ENCODE measurements at regions not wholly inside any gene's neighbourhood (a gene's known extent, or its start where the extent isn't known, plus 50 kb on each side); places are given as distances from the start of the nearest gene placed in this dataset.
"Not testable (repeated sequence)": the region's sequence is repeated elsewhere in the genome, so short reads cannot be mapped to it uniquely, and the experiment has no call there.

DNA sequence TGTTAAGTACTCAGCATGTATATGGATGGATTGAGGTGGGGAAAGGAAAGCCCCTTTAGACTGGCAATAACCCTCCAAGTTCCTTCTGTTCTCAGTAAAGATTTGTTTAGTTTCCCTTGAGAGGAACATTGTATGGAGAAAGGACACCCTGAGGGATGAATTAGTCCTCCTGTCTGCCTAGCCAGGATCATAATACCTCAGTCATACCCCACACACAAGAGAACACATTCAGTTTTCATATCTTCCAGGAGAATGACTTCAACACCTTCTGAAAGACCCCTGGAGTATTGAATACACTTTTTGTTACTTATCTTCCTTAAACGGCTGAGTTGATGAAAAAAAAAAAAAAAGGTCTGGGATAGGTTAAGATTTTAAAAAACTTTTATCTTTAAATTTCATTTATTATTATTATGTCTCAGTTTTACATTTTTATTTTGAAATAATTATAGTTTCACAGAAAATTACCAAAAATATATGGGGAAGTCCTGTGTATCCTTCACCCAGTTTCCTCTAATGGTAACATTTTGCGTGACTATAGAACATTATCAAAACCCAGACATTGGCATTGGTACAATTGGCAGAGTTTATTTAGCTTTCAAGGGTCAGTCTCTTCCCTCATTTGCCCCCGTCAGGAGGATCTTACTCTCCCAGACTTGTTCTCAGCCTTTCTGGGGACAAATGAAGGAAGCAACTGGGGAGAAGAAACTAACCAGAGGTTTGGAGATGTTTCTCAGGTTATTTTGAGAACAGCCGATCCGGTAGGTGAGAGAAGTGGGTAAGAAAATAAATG lies 88.0 kb downstream of the ACTBL2 start:
- no peak for DNase-seq

- no peak for DNase-seq
Observed at GRCh38 chr5:57386958-57387357, 95.7 kb downstream of the ACTBL2 start.

DNA sequence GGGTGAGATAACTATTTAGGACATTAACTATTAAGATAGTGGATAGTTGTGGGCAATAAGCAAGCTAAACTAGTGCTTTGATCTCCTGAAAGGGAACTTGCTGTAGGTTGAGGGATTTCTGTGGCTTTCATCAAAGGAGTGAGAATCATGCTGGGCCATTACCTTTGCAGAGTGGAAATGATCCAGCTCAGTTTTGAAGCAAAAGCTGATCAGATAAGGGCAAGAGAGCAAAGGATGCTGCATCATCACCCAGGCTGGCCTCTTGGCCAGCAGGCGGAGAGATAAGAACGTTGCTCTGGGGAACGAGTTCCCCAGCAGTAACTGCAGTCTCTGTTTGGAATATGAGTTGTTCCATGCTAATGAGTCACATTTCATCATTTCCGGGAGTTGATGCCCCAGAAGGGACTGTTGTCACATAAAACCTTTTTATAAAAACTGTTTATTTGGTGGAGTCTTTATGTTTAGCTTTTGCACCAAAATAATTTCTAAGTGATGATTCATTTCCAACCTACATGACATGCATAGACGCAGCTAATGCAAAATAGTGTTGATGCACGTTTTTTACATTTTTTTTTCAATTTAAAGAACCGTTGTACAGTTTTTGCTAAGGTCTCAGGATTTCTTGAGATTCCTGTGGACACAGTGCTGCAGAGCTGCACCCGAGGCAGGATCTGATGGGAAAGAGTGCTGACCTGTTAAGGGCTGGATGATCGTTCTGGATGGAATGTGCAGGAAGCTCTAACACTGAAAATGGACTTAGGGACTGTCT lies 99.3 kb downstream of the ACTBL2 start:
- DNase-seq = no peak

- DNase-seq = no peak
Observed at GRCh38 chr5:57382655-57383054, 100.0 kb downstream of the ACTBL2 start.

- DNase-seq = no peak
Observed at GRCh38 chr5:57370376-57370775, 112.2 kb downstream of the ACTBL2 start.

DNA sequence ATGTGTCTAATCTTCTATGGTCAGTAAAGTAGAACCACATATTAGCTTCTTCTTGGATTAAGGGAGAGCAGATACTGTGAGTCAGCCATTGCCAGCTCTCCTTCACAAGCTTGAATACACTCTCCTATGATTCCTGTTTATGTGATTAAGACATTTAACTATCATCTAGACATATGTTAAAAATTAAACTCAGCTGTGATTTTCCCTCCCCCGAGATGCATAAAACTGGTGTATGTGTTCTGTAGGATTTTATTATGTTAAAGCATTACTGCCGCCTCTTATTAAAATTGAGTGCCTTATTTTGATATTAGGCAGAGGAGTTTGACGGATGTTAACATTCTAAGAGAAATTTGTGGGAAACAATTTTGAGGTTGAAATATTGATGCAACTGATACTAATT lies 114.6 kb downstream of the ACTBL2 start:
- no peak for DNase-seq

GRCh38 chr5:57366744-57367143 lies 115.9 kb downstream of the ACTBL2 start:
- no peak for DNase-seq

DNA sequence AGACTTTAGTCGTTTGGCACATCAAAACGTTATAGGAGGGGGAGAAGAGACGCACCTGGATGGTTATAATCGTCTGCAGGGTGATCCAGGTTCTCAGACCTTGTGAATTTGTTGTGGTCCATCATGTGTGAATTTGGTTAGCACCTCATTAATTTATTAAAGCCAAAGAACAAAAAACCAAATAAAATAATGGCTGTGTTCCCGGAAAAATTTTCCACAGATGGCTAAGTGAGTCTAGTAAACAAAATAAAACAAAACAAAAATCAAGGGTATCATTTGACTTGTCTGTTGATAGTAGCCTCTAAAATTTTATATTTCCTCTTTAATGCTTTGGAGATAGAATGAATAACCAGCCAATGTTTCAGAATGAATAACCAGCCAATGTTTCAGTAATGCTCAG lies 119.7 kb downstream of the ACTBL2 start:
- DNase-seq = no peak

DNA sequence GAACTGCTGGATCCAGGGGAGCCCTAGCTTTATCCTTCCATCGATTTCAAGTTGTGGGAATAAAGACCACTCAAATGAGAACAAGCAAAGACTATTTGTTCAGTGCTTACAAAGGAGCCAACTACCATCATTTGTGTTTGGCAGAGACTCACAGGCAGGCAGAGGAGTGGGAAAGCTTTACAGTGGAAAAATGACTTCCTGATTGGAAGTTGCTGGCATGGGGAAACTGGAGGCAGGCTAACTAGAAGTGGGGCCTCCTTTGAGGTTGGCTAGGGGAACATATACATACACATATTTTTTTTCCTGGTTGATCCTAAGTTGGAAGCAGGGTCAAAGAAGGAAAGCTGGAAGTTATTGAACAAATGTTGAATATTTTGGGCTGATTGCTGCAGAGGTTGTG lies 121.7 kb downstream of the ACTBL2 start:
- no peak for DNase-seq

GRCh38 chr5:57358796-57359592 lies 123.6 kb downstream of the ACTBL2 start:
- no peak for DNase-seq

- not testable (repeated sequence) for DNase-seq
Observed at GRCh38 chr5:57356850-57357249, 125.8 kb downstream of the ACTBL2 start.

GRCh38 chr5:57349214-57349613 lies 133.4 kb downstream of the ACTBL2 start:
- DNase-seq = no peak

DNA sequence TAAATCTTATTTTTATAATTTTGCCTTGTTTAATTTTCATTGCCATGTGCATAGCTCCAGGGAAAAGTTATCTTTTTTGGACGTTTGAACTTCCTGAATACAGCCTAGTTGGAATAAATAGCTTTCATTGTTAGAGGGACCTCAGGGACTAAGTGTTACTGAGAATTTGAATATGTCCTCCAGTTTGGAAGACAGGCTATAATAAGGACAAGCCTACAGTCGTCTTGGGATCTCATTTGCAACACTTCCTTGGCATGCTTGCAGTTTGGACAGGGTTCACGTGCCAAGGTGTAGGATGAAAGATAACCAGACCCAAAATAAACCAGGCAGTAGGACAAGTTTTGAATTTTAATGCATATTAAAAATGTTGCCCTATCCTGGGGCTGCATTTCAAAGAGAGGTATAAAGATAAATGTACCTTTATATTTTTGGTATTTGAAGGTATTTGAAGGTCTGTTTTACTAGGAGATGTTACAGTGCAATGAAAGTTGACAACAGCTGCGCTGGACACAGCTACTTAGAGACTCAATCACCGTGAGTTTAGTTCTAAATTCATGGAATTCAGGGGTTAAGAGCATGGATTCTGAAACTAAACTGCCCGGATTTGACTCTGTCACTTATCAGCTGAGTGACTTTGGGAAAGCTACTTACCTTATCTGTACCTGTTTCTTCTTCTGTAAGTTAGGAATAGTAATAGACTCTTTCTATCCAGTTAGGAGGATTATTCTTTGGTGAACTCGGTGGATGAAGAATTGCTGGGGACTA lies 134.1 kb downstream of the ACTBL2 start:
- no peak for DNase-seq

- DNase-seq = no peak
Observed at GRCh38 chr5:57346328-57346727, 136.3 kb downstream of the ACTBL2 start.

GRCh38 chr5:57341380-57341979 lies 141.1 kb downstream of the ACTBL2 start:
- no peak for DNase-seq

DNA sequence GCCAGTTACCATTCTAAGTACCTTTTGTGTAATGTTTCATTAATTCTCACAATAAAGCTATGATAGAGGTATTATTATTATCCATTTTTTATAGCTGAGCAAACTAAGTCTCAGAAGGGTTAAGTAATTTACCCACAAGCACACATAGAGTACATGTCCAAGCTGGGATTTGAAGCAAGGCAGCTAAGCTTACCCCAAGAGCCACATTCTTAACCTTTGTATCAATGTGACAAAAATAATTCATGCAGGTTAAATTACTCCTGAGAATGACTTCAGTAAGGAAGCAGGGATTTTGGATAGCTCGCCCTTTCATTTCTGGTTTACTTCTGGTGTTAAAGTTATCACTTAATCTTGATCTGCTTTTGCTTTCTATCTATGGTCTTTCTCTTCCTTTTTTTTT lies 141.9 kb downstream of the ACTBL2 start:
- DNase-seq = no peak

DNA sequence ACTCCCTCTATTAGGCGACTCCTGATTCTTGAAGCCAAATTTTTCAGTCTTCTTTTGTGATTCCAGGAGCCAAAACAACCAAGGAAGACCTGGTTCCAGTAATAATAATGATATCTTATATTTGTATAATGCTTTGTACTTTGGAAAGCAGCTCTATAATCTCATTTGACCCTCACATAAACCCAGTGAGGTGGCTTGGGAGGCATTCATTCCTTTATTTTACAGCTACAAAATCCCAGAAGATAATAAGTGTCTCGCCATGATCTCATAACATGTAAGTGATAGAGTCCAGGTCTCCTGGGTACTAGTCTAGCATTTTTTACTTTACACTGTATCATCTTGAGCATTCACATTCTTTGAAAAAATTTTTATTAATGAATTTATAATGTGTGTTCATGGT lies 143.1 kb downstream of the ACTBL2 start:
- no peak for DNase-seq

DNA sequence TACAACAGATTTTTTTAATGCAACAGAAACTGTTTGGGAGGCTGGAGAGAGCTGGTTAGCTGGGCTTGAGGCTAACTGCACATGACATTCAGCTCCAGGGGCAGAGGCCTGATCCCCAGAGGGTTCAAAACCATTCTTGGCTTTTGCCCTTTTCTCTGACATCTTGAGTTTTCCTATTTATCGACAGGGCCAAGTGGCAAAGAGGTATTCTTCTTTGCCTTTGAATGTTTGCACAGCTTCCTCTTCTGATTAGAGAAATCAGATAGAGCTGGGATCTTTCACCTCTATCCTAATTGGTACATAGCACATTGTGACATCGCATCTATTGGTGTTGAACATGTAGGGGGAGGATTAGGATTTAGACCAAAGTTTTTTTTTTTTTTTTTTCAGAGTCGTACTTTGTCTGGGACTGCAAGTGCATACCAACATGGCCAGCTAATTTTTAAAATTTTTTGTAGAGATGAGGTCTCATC lies 143.7 kb downstream of the ACTBL2 start:
- DNase-seq = no peak

DNA sequence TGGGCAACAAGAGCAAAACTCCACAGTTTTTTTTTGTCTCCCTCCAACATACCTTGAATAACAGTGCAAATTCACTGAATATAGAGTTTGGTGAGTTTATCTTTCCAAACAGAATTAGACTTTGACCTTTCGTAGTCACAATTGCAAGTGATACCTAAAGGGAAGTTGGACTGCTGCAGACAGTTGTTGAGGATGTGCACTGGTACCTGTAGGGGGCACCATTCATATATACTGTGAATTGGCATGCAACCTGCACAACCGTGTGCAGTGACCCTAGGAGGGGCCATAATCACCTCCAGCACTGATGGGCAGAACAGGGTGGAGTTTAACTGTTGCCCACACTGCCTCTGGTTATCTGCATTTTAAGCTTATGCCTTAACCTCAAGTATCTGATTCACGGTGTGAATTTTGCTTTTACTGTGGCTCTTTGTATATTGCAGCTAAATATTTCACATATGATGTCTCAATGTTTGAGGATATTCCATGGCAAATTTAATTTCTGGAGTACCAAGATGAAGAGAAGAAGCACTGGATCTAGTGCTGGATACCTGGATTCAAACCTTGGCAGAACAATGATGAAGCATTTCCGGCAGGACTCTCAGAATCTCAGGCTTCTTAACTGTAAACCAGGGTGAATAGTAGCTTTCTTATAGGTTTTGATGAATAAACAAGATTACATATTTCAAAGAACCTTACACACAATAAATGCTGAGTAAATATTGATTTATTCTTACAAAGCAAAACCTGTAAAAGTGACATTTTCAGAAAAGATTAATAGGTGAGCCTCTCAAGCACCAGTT lies 144.3 kb downstream of the ACTBL2 start:
- DNase-seq = no peak

DNA sequence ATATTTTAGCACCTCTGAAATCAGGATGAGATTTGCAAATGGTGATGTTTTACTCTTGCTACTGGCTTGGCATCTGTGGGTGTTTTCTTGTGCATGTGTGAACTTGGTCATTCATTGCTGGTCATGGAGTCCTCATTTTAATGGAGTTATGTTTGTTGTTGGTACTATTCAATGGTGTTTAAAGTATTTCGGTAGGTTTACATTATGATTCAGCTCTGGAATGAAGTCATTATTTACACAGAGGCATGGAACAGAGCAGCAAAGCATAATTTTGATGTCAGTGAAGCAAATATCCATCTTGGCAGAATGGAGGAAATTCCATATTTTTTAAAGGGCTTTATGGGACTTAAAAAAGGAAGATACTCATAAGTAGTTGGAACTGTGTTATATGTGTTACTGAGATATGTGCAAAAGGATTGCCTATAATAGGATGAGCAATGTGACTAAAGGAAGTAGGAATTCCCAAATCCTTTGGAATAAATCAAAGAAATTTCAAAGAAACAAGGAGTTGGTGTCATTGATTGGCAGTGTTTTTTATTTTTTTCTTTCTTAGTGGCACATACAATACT lies 147.4 kb downstream of the ACTBL2 start:
- DNase-seq = no peak

- DNase-seq = no peak
Observed at GRCh38 chr5:57334475-57334874, 148.1 kb downstream of the ACTBL2 start.

Measured in NCI-H524 treated with DMSO at 0.1 percent for 48 hours (cell line).